A204.1 (cell line): ENCODE measurements at regions not wholly inside any gene's neighbourhood (a gene's known extent, or its start where the extent isn't known, plus 50 kb on each side); places are given as distances from the start of the nearest gene placed in this dataset.

ENCODE experiments used
- FAIRE-seq: peaks from 2 replicates; lab custom pipeline; 2012; peaks lifted over from hg19 to GRCh38; lab: Jason Lieb, UNC

DNA sequence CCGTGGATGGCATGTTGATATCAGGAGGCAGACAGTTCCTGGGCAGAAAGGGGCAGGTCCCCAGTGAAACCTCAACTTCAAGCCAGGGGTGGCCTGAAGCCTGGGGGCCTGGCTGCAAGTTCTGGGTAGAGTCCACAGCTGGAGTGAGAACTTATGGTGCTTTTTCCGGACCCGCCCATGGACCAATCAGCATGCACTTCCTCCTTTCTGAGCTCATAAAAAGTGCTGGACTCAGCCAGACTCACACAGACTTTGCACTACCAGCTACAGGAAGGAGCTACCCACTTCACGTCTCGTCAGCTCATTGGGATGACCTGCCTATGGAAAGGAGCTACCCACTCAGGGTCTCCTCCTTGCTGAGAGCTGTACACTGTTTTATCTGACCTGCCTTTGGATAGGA is 183.1 kb upstream of the MC4R start:
- FAIRE-seq = no peak

DNA sequence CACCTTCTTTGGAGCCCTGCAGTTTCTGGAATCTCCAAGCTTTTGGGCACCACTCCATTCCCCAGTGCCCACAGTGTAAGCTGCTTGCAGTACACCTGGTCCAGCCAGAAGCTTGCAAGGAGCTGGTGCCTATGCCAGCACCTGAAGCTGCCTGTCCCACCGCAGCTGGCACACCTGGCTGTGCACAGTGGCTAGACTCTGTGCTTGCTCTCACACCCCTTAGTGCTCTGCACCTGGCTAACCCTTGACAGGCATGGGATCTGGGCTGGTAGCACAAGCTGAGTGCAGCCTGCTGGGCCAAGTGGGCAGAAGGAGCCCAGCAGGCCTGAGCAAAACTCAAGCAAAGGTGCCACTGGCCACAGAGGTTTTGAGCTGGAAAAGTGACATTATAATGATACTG is 183.8 kb upstream of the MC4R start:
- no peak for FAIRE-seq

GRCh38 chr18:60560071-60560470 is 187.5 kb upstream of the MC4R start:
- no peak for FAIRE-seq

DNA sequence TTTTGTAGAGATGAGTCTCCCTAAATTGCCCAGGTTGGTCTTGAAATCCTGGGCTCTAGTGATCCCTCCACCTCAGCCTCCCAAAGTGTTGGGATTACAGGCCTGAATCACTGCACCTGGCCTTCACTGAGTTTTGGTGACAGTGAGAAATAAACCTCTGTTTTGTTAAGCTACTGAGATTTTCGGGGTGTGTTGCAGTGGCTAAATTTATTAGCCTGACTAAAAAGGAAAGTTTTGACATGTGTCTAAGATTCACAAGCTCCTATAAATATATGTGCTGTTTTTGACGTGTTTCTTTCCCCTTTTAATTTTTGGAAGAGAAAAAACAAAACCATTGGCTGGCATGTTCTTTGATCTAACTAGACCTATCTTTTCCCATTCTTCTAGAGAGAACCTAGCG is 190.5 kb upstream of the MC4R start:
- FAIRE-seq = no peak

- FAIRE-seq = no peak
Observed at GRCh38 chr18:60568220-60568619, 195.6 kb upstream of the MC4R start.

GRCh38 chr18:60570172-60570571 is 197.6 kb upstream of the MC4R start:
- no peak for FAIRE-seq

- FAIRE-seq = no peak
Observed at GRCh38 chr18:60577457-60577856, 204.9 kb upstream of the MC4R start.

- no peak for FAIRE-seq
Observed at GRCh38 chr18:60585670-60586069, 213.1 kb upstream of the MC4R start.

DNA sequence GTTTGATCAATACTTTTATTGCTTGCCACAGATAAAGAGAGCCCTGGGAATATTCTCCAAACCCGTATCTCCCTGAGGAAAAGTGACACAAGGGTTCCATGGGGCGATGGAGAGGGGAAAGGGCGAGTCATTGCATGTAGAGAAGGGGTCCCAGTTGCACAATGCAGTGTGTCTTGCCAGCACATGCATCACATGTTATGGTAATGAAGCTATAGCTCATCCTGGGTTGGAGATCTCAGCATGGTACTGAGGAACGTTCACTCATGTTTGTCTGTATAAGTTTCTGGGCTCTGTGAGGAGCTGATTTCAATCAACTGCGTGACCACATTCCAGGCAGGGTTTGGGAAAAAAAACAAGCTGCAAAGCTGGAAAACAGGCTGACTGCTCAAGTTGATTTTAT is 220.7 kb upstream of the MC4R start:
- FAIRE-seq = no peak

DNA sequence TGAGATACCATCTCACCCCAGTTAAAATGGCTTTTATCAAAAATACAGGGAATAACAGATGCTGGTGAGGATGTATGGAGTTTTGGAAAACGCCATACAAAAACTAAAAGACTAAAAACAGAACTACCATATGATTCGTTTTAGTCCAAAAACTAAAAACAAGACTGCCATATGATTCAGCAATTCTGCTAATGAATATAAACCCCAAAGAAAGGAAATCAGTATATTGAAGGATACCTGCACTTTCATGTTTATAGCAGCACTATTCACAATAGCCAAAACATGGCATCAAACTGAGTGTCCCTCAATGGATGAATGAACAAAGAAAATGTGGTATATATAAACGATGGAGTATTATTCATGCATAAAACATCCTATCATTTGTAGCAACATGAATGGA is 224.4 kb upstream of the MC4R start:
- no peak for FAIRE-seq

GRCh38 chr18:60599267-60599666 is 226.7 kb upstream of the MC4R start:
- FAIRE-seq = no peak

DNA sequence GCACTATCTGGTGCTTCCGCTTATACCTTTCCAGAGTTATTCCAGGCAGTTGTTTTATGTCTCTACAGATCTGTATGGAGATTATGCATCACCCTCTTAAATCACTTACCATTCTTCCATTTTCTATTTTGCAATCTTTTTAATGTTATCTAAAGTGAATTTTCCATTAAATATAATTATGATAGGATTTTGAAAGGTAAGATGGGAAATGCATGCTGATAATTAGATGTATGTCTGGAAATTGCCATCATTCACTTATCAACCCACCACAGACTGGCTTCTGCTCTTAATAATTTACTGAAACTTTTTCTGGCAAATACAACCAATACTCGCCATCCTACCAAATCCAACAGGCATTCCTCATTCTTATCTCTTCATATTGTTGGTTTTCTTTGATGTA is 227.4 kb upstream of the MC4R start:
- no peak for FAIRE-seq

GRCh38 chr18:60601249-60601648 is 228.7 kb upstream of the MC4R start:
- FAIRE-seq = no peak

DNA sequence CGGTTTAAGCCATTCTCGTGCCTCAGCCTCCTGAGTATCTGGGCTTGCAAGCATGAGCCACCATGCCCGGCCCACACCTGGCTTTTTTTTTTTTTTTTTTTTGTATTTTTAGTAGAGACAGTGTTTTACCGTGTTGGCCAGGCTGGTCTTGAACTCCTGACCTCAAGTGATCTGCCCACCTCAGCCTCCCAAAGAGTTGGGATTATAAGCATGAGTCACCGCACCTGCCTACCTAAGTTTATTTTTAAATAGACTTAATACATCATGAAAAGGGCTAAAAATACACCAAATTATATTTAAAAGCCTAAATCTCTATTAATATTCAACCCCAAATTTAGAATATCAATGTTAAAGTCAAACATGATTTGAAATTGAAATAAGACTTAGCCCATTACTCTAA is 250.8 kb upstream of the MC4R start:
- FAIRE-seq = peak; percentile 83

- no peak for FAIRE-seq
Observed at GRCh38 chr18:60624207-60624606, 251.6 kb upstream of the MC4R start.

DNA sequence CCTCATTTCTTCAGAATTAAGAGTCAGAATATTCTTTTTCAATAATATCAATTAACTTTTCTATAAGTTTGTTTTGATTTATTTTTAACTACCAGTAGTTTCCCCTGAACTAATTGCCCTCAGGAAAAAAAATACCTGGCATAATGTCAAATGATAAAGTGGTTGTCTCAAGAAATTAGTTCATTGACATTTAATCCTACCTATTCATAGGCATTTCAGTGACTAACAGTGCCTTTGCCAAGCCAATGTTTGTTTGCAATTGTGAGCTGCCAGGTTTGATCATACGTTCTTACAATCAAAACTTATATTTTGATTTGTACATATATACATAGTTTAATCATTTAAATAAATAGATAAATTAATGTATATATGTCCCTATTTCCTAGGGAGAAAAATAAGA is 267.3 kb upstream of the MC4R start:
- FAIRE-seq = no peak

DNA sequence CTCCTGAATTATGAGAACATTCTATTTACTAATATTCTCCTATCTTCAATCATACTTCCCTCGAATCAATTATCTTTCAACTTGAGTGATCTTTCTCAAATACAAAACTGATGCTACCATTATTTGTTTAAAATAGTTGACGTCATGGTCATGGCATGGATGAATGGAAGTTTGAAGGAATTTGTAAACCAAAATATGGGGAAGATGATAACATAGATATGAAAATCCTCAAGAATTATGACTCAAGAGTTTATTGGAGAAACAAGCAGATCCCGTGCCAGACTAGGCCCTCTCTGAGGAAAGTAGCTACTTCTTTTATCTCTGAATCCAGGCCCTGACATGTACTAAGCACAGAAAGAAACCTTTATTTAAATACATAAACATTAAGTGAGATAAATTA is 270.4 kb upstream of the MC4R start:
- no peak for FAIRE-seq

DNA sequence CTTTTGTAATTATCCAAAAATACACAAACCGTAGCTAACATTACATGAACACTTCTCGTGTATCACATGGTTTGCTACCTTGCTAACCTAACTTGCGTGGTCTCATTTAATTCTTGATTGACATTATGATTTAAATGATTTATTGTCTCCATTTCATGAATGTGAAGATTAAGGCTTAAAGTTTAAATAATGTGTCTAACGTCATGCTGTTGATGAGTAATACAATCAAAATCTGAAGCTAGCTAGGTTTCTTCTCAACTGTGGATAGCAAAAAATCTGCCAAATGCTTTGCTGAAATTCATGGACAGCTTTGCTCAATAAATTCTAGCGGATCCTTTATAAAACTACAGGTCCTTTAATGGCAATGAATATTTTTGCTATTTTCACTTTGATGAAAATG is 274.1 kb upstream of the MC4R start:
- no peak for FAIRE-seq

- no peak for FAIRE-seq
Observed at GRCh38 chr18:60649107-60649506, 276.5 kb upstream of the MC4R start.

DNA sequence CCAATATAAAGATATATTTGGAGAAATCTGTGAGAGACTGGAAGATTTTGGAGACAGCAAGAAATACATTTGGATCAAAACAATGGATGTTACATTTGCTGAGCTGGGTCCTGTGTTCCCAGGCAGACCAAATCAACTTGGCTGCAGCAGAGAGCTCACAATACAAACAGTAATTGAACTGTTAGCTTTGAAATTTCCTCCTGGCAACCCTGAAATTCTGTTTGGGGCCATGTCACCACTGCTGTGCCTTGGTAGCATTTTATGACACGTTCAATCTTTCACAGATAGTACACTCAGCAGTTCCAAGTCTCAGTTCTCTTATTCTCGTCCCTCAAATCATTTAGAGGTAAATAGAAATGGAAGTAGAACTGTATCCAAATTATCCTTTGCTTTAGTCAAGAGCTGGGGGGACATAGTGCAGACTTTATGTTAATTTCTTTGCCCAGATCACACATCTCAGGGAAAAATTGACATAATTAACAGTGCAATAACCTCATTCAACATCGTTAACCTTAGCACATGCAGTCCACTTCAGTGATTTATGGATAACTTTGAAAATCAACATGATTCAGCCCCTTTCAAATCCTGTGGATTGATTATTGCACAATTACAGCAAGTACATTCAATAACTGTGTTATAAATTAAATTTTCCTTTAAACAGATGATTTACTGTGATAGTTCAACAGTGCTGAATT is 277.4 kb upstream of the MC4R start:
- FAIRE-seq = no peak

GRCh38 chr18:60654298-60654697 is 281.7 kb upstream of the MC4R start:
- FAIRE-seq = no peak

- FAIRE-seq = no peak
Observed at GRCh38 chr18:60656553-60656952, 284.0 kb upstream of the MC4R start.

DNA sequence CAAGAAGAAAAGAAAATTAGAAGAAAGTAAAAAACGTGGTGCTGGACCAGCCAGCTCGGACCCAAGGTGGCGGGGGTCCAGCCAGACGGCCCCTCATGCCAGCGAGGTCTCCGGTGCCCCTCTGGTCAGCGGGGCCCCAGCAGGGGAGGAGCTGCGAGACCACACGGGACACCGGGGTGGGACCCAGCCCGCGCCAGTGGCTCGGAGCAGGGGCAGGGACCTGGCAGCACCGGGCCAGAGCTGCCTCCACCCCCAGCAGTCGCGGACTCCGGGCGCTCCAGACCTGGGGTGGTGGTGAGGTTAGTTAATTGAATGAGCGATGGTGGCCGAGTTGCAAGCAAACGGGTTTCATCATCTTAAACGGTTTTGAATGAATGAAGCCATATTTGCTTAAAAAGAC is 289.9 kb upstream of the MC4R start:
- FAIRE-seq = no peak

DNA sequence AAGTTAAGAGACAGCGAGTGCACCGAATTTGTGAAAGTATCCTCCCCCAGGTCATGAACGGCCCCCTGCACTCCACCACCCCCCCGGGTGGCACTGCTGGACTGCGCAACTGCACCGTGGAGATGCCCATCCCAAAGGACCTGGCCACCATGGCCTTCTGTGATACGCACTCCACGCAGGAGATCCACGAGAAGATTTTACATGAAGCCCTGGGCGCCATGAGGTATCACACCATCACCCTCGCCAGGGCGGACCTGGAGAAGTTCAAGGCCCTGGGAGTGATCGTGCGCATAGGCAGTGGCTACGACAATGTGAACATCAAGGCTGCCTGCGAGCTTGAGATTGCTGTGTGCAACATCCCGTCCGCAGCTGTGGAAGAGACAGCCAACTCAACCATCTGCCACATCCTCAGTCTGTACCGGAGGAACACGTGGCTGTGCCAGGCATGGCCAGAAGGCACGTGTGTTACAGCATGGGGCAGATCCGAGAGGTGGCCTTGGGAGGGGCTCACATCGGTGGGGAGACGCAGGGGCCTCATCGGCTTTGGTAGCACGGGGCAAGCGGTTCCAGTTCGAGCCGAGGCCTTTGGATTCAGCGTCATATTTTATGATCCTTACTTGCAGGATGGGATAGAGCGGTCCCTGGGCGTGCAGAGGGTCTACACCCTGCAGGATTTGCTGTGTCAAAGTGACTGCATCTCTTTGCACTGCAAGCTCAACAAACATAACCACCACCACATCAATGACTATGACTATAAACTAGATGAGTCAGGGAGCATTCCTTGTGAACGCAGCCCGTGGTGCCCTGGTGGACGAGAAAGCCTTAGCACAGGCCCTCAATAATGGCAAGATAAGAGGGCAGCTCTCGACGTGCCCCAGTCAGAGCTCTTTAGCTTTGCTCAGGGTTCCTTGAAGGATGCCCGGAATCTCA is 290.8 kb upstream of the MC4R start:
- no peak for FAIRE-seq
